ENCODE measurements at regions not wholly inside any gene's neighbourhood (a gene's known extent, or its start where the extent isn't known, plus 50 kb on each side); places are given as distances from the start of the nearest gene placed in this dataset.

- TF ChIP-seq JUNB (IDR thresholded peaks at IDR 0.05) (no peak), RFX5 (IDR thresholded peaks at IDR 0.05) (no peak)
Observed at GRCh38 chrX:25600776-25601175, 537.4 kb upstream of the MAGEB18 start (continued).

DNA sequence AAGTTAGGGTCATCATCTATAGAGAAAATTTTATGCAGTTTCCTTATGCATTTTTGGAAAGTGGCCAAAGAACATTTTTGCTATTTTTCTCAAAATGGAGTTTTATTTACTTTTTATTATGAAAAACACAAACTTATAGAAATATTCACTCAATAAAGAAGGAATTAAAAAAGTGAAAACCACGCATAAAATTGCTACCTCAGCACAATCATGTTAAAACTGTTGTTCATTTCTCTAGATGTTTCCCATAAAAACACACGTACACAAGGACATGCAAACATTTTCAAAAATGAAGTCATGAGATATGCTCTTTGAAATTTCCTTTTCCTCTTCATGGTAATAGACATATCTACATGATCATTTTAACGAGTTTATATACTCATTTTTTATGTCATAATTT is 536.8 kb upstream of the MAGEB18 start:
- ChIA-PET CTCF (no interaction called here), POLR2A (no interaction called here)
- DNase-seq (ENCODE audit: low read depth in 1 of 2, low spot score in 1 of 2), result no peak
- Histone ChIP-seq H3K9me3 (no peaks in the 10 kb centered on the region), H3K27ac (no peak overlapping the region), H3K4me1 (no peaks in the 10 kb centered on the region), H3K4me3 (no peak overlapping the region), H3K4me2 (no peak overlapping the region)
- TF ChIP-seq FOSL2 (IDR thresholded peaks at IDR 0.05) (no peak), FOSL2 (CRISPR knock-in tag; IDR thresholded peaks at IDR 0.05) (no peak), ZFP36 (IDR thresholded peaks at IDR 0.05; ENCODE audit: borderline replicate concordance, partially characterized antibody) (no peak), HES2 (IDR thresholded peaks at IDR 0.05) (no peak), POLR2AphosphoS2 (conservative IDR thresholded peaks at IDR 0.05; ENCODE audit: low read length) (no peak), TP53 (CRISPR knock-in tag; IDR thresholded peaks at IDR 0.05) (no peak), ESRRA (IDR thresholded peaks at IDR 0.05; ENCODE audit: borderline replicate concordance, low read length) (no peak), BHLHE40 (IDR thresholded peaks at IDR 0.05; ENCODE audit: low read depth, low read length) (no peak), MAFK (IDR thresholded peaks at IDR 0.05; ENCODE audit: partially characterized antibody) (peak; percentile 79)
- WGBS (ENCODE audit: missing lambda C conversion rate), result 2% methylated on average over 3 of the region's 3 CpGs
- FAIRE-seq, result no peak
- ATAC-seq, result no peak

- 0% methylated on average over 4 of the region's 4 CpGs for WGBS (ENCODE audit: missing lambda C conversion rate)
- no peak for FAIRE-seq
- Histone ChIP-seq H3K4me3 (no peak overlapping the region), H3K4me2 (no peak overlapping the region), H3K27ac (no peak overlapping the region), H3K4me1 (no peaks in the 10 kb centered on the region), H3K9me3 (no peaks in the 10 kb centered on the region)
- no peak for TF ChIP-seq BHLHE40 (IDR thresholded peaks at IDR 0.05; ENCODE audit: low read depth, low read length)
- no peak for TF ChIP-seq CTCF (IDR thresholded peaks at IDR 0.05)
- TF ChIP-seq RARB (CRISPR knock-in tag; IDR thresholded peaks at IDR 0.05), result no peak
- no peak for TF ChIP-seq CBX2 (IDR thresholded peaks at IDR 0.05; ENCODE audit: borderline replicate concordance, low read depth)
- TF ChIP-seq ZNF302 (CRISPR knock-in tag; IDR thresholded peaks at IDR 0.05), result no peak
- no peak for TF ChIP-seq MAFK (IDR thresholded peaks at IDR 0.05; ENCODE audit: partially characterized antibody)
- TF ChIP-seq BCL3 (IDR thresholded peaks at IDR 0.05), result no peak
- no peak for TF ChIP-seq HOXB13 (CRISPR knock-in tag; IDR thresholded peaks at IDR 0.05; ENCODE audit: low read depth)
- TF ChIP-seq HOXB5 (CRISPR knock-in tag; IDR thresholded peaks at IDR 0.05), result no peak
- TF ChIP-seq TP53 (CRISPR knock-in tag; IDR thresholded peaks at IDR 0.05), result no peak
- no peak for ATAC-seq
- POLR2A ChIA-PET, result no interaction called here
- DNase-seq (ENCODE audit: low read depth in 1 of 2, low spot score in 1 of 2), result no peak
- CTCF ChIA-PET, result no interaction called here
Observed at GRCh38 chrX:25618248-25618647, 519.9 kb upstream of the MAGEB18 start.

- Histone ChIP-seq H3K4me3 (no peak overlapping the region), H3K9me3 (no peaks in the 10 kb centered on the region), H3K4me1 (no peaks in the 10 kb centered on the region), H3K27ac (no peak overlapping the region), H3K4me2 (no peak overlapping the region)
- POLR2A ChIA-PET, result no interaction called here
- FAIRE-seq (peak; percentile 93), ATAC-seq (no peak), DNase-seq (ENCODE audit: low read depth in 1 of 2, low spot score in 1 of 2) (no peak)
- no peak for TF ChIP-seq ZFP36 (IDR thresholded peaks at IDR 0.05; ENCODE audit: borderline replicate concordance, partially characterized antibody)
- TF ChIP-seq HOXB5 (CRISPR knock-in tag; IDR thresholded peaks at IDR 0.05), result no peak
- TF ChIP-seq USF2 (IDR thresholded peaks at IDR 0.05), result no peak
- no peak for TF ChIP-seq JUNB (IDR thresholded peaks at IDR 0.05)
- TF ChIP-seq RAD21 (conservative IDR thresholded peaks at IDR 0.05 in 1 of 2, IDR thresholded peaks at IDR 0.05 in 1 of 2), result no peak
- CTCF ChIA-PET, result no interaction called here
- WGBS (ENCODE audit: missing lambda C conversion rate), result 0% methylated on average over 1 of the region's 1 CpG
Observed at GRCh38 chrX:25640276-25640675, 497.9 kb upstream of the MAGEB18 start.
